ENCODE measurements at regions not wholly inside any gene's neighbourhood (a gene's known extent, or its start where the extent isn't known, plus 50 kb on each side); places are given as distances from the start of the nearest gene placed in this dataset.

DNA sequence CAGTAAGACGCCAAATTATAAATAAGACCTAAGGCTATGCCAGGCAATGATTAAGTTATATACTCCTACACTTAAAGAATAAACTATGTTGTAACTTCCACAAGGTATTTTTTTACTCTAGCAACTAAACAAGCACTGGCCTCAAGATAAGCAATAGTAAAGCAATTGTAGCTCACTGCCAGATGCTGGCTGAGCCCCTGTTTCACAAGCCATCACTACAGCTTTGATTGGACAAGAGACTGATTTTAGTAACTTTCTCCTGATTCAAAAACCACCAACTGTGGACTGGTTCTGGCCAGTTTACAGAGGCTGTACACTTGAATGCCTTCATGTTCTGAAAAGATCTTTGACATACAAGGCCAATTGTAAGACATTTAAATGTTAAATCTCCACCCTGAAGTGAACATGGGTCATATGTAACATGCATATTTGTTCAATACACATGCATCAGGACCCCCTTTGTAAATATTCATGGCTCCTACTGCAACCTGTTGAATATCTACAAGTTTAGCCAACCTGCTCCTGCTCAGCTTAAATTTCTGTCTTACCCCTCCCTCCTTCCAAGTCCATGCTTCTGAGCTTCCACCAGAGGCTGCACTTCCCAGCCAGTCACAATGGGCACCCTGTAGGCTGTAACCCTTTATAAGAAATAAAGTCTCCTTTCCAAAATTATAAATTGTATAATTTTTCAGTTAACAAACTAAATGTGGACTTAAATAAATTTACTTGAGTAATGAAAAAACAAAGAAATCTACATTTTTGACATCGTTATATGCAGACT lies 423.6 kb downstream of the ANKRD50 start:
- Histone ChIP-seq H3K9me3 (no peaks in the 10 kb centered on the region), H3K36me3 (no peaks in the 10 kb centered on the region), H3K27ac (no peak overlapping the region), H3K27me3 (no peaks in the 10 kb centered on the region), H3K4me1 (no peaks in the 10 kb centered on the region), H3K4me3 (no peak overlapping the region)
- 80% methylated on average over 2 of the region's 2 CpGs for WGBS
- DNase-seq (ENCODE audit: low spot score in 2 of 2), result no peak
- TF ChIP-seq EP300 (IDR thresholded peaks at IDR 0.05), result no peak
- no peak for TF ChIP-seq POLR2A (IDR thresholded peaks at IDR 0.05)
- TF ChIP-seq POLR2AphosphoS5 (IDR thresholded peaks at IDR 0.05), result no peak
- no peak for TF ChIP-seq CTCF (IDR thresholded peaks at IDR 0.05)

DNA sequence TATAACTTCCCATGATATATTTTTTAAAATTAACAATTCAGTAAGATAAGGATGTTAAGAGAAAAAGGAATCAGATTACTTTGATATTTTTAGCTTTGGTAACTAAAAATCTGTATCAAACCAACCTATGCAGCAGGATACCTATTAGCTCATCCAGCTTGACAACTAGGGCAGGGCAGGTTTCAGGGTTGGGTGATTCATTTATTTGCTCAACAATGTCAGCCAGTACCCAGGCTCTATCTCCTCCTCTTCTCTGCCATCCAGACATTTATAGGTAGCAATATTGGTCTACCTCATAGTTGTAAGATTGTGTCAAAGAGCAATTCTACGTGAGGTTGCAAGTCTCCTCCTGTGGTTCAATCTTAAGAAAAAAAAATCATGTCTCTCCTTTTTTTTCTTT lies 421.9 kb downstream of the ANKRD50 start:
- DNase-seq (ENCODE audit: low spot score in 2 of 2), result no peak
- Histone ChIP-seq H3K27me3 (no peaks in the 10 kb centered on the region), H3K9me3 (no peaks in the 10 kb centered on the region), H3K36me3 (no peaks in the 10 kb centered on the region), H3K27ac (no peak overlapping the region), H3K4me1 (no peaks in the 10 kb centered on the region), H3K4me3 (no peak overlapping the region)
- 92% methylated on average over 1 of the region's 1 CpG for WGBS
- TF ChIP-seq POLR2AphosphoS5 (IDR thresholded peaks at IDR 0.05) (no peak), CTCF (IDR thresholded peaks at IDR 0.05) (no peak), POLR2A (IDR thresholded peaks at IDR 0.05) (no peak), EP300 (IDR thresholded peaks at IDR 0.05) (no peak)

GRCh38 chr4:124295413-124295812 lies 417.1 kb downstream of the ANKRD50 start:
- TF ChIP-seq EP300 (IDR thresholded peaks at IDR 0.05) (no peak), CTCF (IDR thresholded peaks at IDR 0.05) (no peak), POLR2A (IDR thresholded peaks at IDR 0.05) (no peak), POLR2AphosphoS5 (IDR thresholded peaks at IDR 0.05) (no peak)
- no peak for DNase-seq (ENCODE audit: low spot score in 2 of 2)
- Histone ChIP-seq H3K36me3 (no peaks in the 10 kb centered on the region), H3K9me3 (no peaks in the 10 kb centered on the region), H3K4me1 (no peaks in the 10 kb centered on the region), H3K4me3 (no peak overlapping the region), H3K27ac (no peak overlapping the region), H3K27me3 (no peaks in the 10 kb centered on the region)
- 88% methylated on average over 1 of the region's 1 CpG for WGBS

- WGBS, result 49% methylated on average over 3 of the region's 3 CpGs
- no peak for DNase-seq (ENCODE audit: low spot score in 2 of 2)
- H3K4me1 ChIP-seq, result peaks cover 3% of the 10 kb centered on the region
- no peaks in the 10 kb centered on the region for H3K36me3 ChIP-seq
- H3K27me3 ChIP-seq, result no peaks in the 10 kb centered on the region
- H3K9me3 ChIP-seq, result no peaks in the 10 kb centered on the region
- no peak overlapping the region for H3K27ac ChIP-seq
- no peak overlapping the region for H3K4me3 ChIP-seq
- TF ChIP-seq CTCF (IDR thresholded peaks at IDR 0.05) (no peak), POLR2A (IDR thresholded peaks at IDR 0.05) (no peak), POLR2AphosphoS5 (IDR thresholded peaks at IDR 0.05) (no peak), EP300 (IDR thresholded peaks at IDR 0.05) (no peak)
These were observed 407.6 kb downstream of the ANKRD50 start for GRCh38 chr4:124304941-124305340.

DNA sequence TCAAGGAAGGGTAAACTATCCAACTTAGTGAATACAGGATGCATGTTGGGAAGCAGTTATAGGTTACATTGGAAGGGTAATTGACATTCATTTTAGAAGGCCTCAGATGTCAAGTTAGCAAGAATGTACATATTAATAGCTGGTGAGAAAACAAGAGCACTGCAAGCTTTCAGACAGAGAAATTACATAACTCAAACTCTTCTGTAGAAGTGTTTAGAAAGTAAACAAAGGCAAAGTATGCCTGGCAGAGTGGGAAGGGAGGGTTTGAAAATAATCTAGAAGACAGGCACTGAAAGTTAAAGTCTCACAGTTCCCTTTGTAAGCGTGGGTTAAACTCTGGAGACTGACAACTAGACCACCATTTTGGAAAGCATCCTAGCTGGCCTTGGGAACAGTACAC lies 406.2 kb downstream of the ANKRD50 start:
- Histone ChIP-seq H3K36me3 (no peaks in the 10 kb centered on the region), H3K4me1 (peaks cover 3% of the 10 kb centered on the region), H3K27me3 (no peaks in the 10 kb centered on the region), H3K4me3 (no peak overlapping the region), H3K27ac (no peak overlapping the region), H3K9me3 (no peaks in the 10 kb centered on the region)
- TF ChIP-seq POLR2A (IDR thresholded peaks at IDR 0.05) (no peak), POLR2AphosphoS5 (IDR thresholded peaks at IDR 0.05) (no peak), CTCF (IDR thresholded peaks at IDR 0.05) (no peak), EP300 (IDR thresholded peaks at IDR 0.05) (no peak)
- no peak for DNase-seq (ENCODE audit: low spot score in 2 of 2)
- WGBS, result 81% methylated on average over 1 of the region's 1 CpG

Measured in suprapubic skin (tissue), 4 donors.